Esophagus squamous epithelium (tissue), 5 donors: ENCODE measurements at regions not wholly inside any gene's neighbourhood (a gene's known extent, or its start where the extent isn't known, plus 50 kb on each side); places are given as distances from the start of the nearest gene placed in this dataset.

Experiments
- DNase-seq: peaks from one replicate; lab custom pipeline; 2025; lab: John Stamatoyannopoulos, UW
- H3K27ac ChIP-seq, 4 donors: fragments of 200-600 bp; sonication (generic); one replicate each; pipeline ENCODE4 v1.5.1; 2016 to 2019; ENCODE audit warnings: mild to moderate bottlenecking in 1 of 4
- H3K27me3 ChIP-seq, 4 donors: fragments of 200-600 bp; sonication (generic); 1 replicate in 3 of 4; 2 replicates in 1 of 4; pipeline versions ENCODE4 v1.5.1 to v1.6.0; 2017 to 2021; ENCODE audit warnings: antibody characterized with exemption in 1 of 4
- H3K36me3 ChIP-seq, 3 donors: fragments of 200-600 bp; sonication (generic); one replicate each; pipeline ENCODE4 v1.5.1; 2016 to 2019
- H3K4me1 ChIP-seq, 3 donors: fragments of 200-600 bp; sonication (generic); one replicate each; pipeline ENCODE4 v1.5.1; 2017 to 2019
- H3K4me3 ChIP-seq, 4 donors: fragments of 200-600 bp; sonication (generic); 1 replicate in 3 of 4; 2 replicates in 1 of 4; pipeline ENCODE4 v1.5.1; 2016 to 2019; ENCODE audit warnings: mild to moderate bottlenecking in 2 of 4, moderate library complexity in 1 of 4
- H3K9me3 ChIP-seq, 3 donors: fragments of 200-600 bp; sonication (generic); one replicate each; pipeline ENCODE4 v1.5.1; 2016 to 2019
- CTCF ChIP-seq, 6 experiments: fragments of 450-650 bp in 4 of 6; fragments of 200-600 bp in 2 of 6; sonication (generic) in 2 of 6; IDR thresholded peaks; one replicate each; pipeline ENCODE4 v1.5.1; 2016 to 2019; ENCODE audit warnings: antibody characterized with exemption in 6 of 6, mild to moderate bottlenecking in 4 of 6, moderate library complexity in 4 of 6
- POLR2A ChIP-seq, 4 donors: fragments of 450-650 bp; IDR thresholded peaks; one replicate each; pipeline ENCODE4 v1.6.1; 2017; ENCODE audit warnings: antibody characterized with exemption in 4 of 4, mild to moderate bottlenecking in 4 of 4, moderate library complexity in 3 of 4
- WGBS, 2 donors: methylation state at CpG; one replicate each; pipeline ENCODE4 v1.1.5; 2018; 5-methylcytosine and 5-hydroxymethylcytosine counted together
- intact Hi-C: fragments of 100-400 bp; cut with DNase I; formaldehyde crosslinking; loops from one replicate; pipeline ENCODE4 v1.15.0; 2022
- donor health status: DM: yes; HTN: yes; CAD: no.

DNA sequence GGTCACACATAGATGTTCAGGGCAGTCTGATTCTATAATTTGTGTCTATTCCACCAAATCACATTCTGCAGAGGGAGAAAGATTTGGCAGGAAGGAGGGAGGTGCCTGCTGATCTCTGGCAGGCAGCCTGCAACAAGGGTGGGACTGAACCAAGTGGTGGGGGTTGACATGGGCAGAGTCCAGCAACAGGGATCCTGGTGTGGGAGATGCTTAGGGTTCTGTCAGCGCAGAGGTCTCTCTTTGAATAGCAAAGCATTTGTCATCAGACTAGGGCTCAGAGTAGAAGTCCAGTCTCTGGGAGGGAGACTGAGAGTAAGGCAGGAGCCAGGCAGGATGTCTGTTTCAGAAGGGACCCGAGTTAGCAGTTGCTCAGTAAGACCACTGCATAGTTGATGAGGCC is 94.6 kb downstream of the UTP18 start:
- Histone ChIP-seq H3K4me3 (no peak overlapping the region), H3K27ac (peak overlapping the region in 1 of 4 donors; percentile 29), H3K9me3 (no peaks in the 10 kb centered on the region), H3K4me1 (peaks cover 0 to 23% (median 0%) of the 10 kb centered on the region in 3 donors), H3K27me3 (peaks cover 0 to 4% (median 0%) of the 10 kb centered on the region in 4 donors), H3K36me3 (no peaks in the 10 kb centered on the region)
- no peak for TF ChIP-seq CTCF (IDR thresholded peaks at IDR 0.05)
- no peak for TF ChIP-seq POLR2A (IDR thresholded peaks at IDR 0.05)
- 67 to 74% methylated on average over 2 of the region's 2 CpGs for WGBS, 2 donors
- intact Hi-C loops = no loop called here
- DNase-seq = no peak

GRCh38 chr17:51355441-51356410 is 95.4 kb downstream of the UTP18 start:
- Histone ChIP-seq H3K27me3 (peaks cover 0 to 4% (median 0%) of the 10 kb centered on the region in 4 donors), H3K4me1 (peaks cover 0 to 23% (median 0%) of the 10 kb centered on the region in 3 donors), H3K27ac (peak overlapping the region in 1 of 4 donors; percentile 29), H3K36me3 (no peaks in the 10 kb centered on the region), H3K9me3 (no peaks in the 10 kb centered on the region), H3K4me3 (no peak overlapping the region)
- 55 to 56% methylated on average over 18 of the region's 18 CpGs for WGBS, 2 donors
- no peak for TF ChIP-seq CTCF (IDR thresholded peaks at IDR 0.05)
- no peak for TF ChIP-seq POLR2A (IDR thresholded peaks at IDR 0.05)
- intact Hi-C loops = no loop called here
- no peak for DNase-seq

GRCh38 chr17:51359055-51359454 is 98.7 kb downstream of the UTP18 start:
- DNase-seq = no peak
- Histone ChIP-seq H3K9me3 (no peaks in the 10 kb centered on the region), H3K4me3 (no peak overlapping the region), H3K36me3 (no peaks in the 10 kb centered on the region), H3K4me1 (peaks cover 0 to 25% (median 0%) of the 10 kb centered on the region in 3 donors), H3K27ac (no peak overlapping the region), H3K27me3 (no peaks in the 10 kb centered on the region)
- no peak for TF ChIP-seq POLR2A (IDR thresholded peaks at IDR 0.05)
- TF ChIP-seq CTCF (IDR thresholded peaks at IDR 0.05) = no peak
- 86 to 89% methylated on average over 4 of the region's 4 CpGs for WGBS, 2 donors
- intact Hi-C loops = no loop called here

DNA sequence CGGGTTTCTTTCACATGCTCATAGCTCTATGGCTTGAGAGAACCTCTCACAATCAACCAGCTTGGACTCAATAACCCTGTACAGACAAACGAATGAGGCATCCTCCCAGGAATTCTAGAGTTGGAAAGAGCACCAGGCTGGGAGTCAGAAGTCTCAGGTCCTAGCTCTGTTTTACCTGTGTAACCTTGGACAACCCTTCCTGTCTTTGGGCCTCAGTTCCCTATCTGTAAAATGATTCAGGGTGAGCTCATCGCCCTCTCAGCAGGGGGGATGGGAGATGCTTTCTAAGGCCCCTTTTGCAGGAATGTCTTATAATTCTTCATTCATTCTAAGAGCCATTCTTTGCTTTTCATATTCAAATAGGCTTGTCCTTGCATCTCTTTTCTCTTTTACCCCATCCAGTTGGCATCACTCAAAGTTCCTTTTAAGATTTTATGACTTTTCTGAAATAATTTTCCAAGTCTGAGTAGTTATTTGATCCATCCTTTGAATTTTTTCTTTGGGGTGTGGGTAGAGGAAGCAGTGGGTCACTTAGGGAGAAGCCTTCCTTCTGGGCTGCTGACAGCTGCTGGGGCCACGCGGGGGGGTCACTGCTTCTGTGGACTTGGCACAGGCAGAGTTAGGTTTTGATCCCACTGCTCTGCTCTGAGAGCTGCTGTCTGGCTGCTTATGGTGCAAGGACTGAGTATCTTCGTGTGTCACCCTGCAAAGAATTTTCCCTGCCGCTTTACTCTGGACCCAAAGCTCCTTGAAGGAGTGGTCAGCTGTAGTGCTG is 102.7 kb downstream of the UTP18 start:
- no peak for DNase-seq
- no peak overlapping the region for H3K4me3 ChIP-seq
- H3K27me3 ChIP-seq = no peaks in the 10 kb centered on the region
- H3K27ac ChIP-seq = no peak overlapping the region
- H3K9me3 ChIP-seq = no peaks in the 10 kb centered on the region
- peaks cover 0 to 8% (median 0%) of the 10 kb centered on the region in 3 donors for H3K4me1 ChIP-seq
- TF ChIP-seq POLR2A (IDR thresholded peaks at IDR 0.05) = no peak
- TF ChIP-seq CTCF (IDR thresholded peaks at IDR 0.05) = no peak
- intact Hi-C loops = no loop called here
- H3K36me3 ChIP-seq = no peaks in the 10 kb centered on the region
- 53 to 54% methylated on average over 5 to 7 of the region's 7 CpGs for WGBS, 2 donors
